ENCODE measurements at regions not wholly inside any gene's neighbourhood (a gene's known extent, or its start where the extent isn't known, plus 50 kb on each side); places are given as distances from the start of the nearest gene placed in this dataset.

- no peak for FAIRE-seq
- no peak for DNase-seq (ENCODE audit: insufficient read length, low spot score)
- no peak for TF ChIP-seq CTCF (IDR thresholded peaks at IDR 0.05; ENCODE audit: insufficient read depth, missing control alignments)
Observed at GRCh38 chr6:166824146-166824879, 132.0 kb downstream of the RNASET2 start.

DNA sequence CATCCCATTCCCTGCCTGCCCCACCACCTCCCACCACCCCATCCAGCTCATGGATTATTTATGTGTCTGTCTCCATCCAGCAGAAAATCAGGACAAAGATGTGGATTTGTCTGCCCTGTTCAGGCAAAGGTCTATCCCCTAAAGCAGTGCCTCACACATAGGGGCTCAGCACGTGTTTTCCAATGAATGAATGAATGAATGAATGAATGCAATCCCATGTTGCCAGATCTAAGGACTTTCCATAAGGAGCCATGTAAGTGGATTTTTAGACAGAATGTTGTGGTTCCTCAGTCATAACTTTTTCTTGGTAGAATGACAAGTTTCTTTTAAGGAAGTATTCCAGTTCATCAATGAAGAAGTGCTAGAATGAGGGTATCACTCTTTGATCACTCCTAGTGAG, 133.7 kb downstream of the RNASET2 start:
- DNase-seq (ENCODE audit: insufficient read length, low spot score) (no peak), FAIRE-seq (no peak)

DNA sequence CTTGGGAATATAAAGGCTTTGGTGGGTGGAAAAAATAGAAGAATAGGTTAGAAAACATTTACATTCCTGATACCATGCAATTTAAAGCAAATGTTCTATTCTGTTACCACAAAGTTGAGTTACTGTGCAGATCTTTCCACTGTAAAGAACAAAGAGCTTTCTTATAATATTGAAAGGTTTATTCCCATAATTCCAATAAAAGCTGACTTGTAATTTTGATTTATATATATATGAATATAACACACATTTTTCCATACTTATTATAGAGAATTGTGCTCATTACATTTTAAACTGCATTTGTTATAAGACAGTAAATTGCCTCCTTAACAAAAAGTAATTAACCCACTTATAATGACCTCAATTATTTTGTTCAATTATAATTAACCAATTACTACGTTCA, 135.9 kb downstream of the RNASET2 start:
- no peak for TF ChIP-seq CTCF (IDR thresholded peaks at IDR 0.05; ENCODE audit: insufficient read depth, missing control alignments)
- no peak for FAIRE-seq
- DNase-seq (ENCODE audit: insufficient read length, low spot score) = no peak

More for the DNA sequence above, 133.7 kb downstream of the RNASET2 start:
- TF ChIP-seq CTCF (IDR thresholded peaks at IDR 0.05; ENCODE audit: insufficient read depth, missing control alignments) = no peak

DNA sequence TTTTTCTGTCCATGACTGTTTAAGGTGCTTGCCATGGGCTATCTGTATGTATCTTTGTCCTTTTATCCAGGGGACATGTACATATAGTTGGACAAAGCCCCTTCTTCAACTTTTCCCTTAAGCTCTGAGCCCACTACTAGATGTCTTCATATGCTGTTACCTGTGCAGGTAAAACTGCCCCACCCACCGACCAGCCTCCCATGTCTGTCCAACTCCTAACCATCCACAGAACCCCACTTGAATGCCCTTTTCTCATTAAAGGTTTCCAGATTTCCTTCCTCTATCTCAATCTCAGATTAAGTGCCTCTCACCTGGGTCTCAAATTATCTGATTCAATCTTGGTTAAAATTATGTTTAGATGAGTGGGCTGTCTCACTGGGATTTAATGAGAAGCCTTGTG, 136.3 kb downstream of the RNASET2 start:
- no peak for TF ChIP-seq CTCF (IDR thresholded peaks at IDR 0.05; ENCODE audit: insufficient read depth, missing control alignments)
- DNase-seq (ENCODE audit: insufficient read length, low spot score) (no peak), FAIRE-seq (no peak)

DNA sequence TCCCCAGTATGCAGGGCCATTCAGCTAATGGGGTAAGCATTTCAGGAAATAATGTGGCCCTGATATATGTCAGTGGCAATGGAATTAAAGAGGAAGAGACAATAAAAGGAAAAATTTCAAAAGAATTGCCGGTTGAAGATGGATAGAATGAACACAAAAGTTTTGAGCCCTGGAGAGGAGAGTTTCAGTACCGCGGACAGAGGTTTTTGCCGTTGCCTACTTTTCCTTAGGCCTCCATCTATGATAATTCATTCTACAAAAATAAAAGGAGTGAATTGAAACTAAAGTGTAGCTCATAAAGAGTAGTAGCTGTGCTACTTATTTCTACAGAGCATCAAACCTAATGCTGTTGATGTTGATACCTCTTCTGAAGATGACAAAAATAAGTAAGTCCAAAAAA, 140.7 kb downstream of the RNASET2 start:
- TF ChIP-seq CTCF (IDR thresholded peaks at IDR 0.05; ENCODE audit: insufficient read depth, missing control alignments) = no peak
- FAIRE-seq = no peak
- no peak for DNase-seq (ENCODE audit: insufficient read length, low spot score)

- TF ChIP-seq CTCF (IDR thresholded peaks at IDR 0.05; ENCODE audit: insufficient read depth, missing control alignments) = no peak
- FAIRE-seq (no peak), DNase-seq (ENCODE audit: insufficient read length, low spot score) (no peak)
Observed at GRCh38 chr6:166814390-166814789, 142.0 kb downstream of the RNASET2 start.

- DNase-seq (ENCODE audit: insufficient read length, low spot score) (no peak), FAIRE-seq (no peak)
- no peak for TF ChIP-seq CTCF (IDR thresholded peaks at IDR 0.05; ENCODE audit: insufficient read depth, missing control alignments)
Observed at GRCh38 chr6:166813461-166813860, 142.9 kb downstream of the RNASET2 start.
